ENCODE measurements at regions not wholly inside any gene's neighbourhood (a gene's known extent, or its start where the extent isn't known, plus 50 kb on each side); places are given as distances from the start of the nearest gene placed in this dataset.
"Not testable (repeated sequence)": the region's sequence is repeated elsewhere in the genome, so short reads cannot be mapped to it uniquely, and the experiment has no call there.

- no peak for DNase-seq (ENCODE audit: low spot score)
These were observed 110.7 kb upstream of the SMLR1 start for GRCh38 chr6:130716466-130716865.

- DNase-seq (ENCODE audit: low spot score) = no peak
These were observed 109.5 kb upstream of the SMLR1 start for GRCh38 chr6:130717657-130718056.

DNA sequence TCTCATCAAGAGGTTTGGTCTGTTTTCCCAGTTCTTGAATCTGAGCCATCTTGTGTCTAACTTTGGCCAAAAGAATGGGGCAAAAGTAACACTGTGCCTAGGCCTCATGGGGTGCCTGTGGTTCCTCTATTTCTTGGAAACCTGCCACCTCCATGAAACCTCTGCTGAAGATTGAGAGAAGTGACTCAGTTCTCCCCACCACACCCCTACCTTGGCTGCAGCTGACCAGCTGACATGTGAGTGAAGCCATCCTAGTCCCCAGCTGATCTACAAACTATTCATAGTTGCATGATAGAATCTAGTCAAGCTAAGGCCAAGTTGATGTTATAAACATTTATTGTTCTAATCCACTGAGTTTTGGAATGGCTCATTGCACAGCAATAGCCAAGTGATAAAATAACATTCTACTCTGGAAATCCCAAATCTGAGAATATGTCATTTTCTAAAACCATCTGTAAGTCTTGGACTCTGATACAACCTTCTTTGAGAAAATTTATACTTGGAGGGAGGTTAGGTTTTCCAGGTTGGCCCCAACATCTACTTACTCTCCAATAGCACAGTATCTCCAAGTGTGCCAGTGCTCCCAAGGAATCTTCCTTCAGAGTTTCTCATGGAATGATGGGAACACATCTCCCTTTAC is 107.0 kb upstream of the SMLR1 start:
- DNase-seq (ENCODE audit: low spot score) = no peak

DNA sequence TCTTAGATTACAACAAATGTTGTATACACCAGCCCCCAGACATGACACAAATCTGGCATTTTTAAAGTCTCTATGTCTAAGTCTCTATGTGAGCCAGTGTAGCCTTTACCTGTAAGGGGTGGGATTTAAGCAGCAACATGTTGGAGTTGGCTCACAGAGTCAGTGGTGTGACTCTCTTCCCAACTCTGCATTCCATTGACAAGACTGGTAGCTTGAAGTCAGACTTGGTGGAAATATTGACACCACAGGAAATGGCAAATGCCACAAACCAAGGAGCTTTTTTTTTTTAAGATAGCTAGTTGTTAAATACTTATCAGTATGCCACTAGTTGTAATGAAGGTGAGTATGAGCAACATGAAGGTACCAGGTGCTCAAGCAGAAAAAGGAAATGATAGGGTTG is 103.1 kb upstream of the SMLR1 start:
- no peak for DNase-seq (ENCODE audit: low spot score)

- DNase-seq (ENCODE audit: low spot score) = no peak
These were observed 101.7 kb upstream of the SMLR1 start for GRCh38 chr6:130725551-130725950.

GRCh38 chr6:130728064-130728463 is 99.1 kb upstream of the SMLR1 start:
- not testable (repeated sequence) for DNase-seq (ENCODE audit: low spot score)

DNA sequence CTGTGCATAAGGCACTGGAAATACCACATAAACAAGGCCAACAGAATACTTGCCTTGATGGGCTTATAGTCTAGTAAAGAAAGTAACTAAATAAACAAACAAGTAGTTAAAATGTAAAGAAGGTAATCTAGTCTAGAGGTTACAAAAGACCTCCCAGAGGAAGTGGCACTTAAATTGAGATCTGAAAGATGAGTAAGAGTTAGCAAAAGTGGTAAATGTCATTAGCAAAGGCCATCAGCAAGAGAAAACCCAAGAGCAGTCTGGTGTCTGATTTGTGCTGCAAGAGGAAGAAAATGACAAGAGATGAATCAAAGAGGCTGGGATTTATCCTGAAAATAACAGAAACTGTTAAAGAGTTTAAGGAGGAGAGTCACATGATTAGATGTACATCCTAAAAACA is 96.6 kb upstream of the SMLR1 start:
- no peak for DNase-seq (ENCODE audit: low spot score)

- no peak for DNase-seq (ENCODE audit: low spot score)
These were observed 93.0 kb upstream of the SMLR1 start for GRCh38 chr6:130734161-130734560.

GRCh38 chr6:130740308-130740707 is 86.9 kb upstream of the SMLR1 start:
- no peak for DNase-seq (ENCODE audit: low spot score)

DNA sequence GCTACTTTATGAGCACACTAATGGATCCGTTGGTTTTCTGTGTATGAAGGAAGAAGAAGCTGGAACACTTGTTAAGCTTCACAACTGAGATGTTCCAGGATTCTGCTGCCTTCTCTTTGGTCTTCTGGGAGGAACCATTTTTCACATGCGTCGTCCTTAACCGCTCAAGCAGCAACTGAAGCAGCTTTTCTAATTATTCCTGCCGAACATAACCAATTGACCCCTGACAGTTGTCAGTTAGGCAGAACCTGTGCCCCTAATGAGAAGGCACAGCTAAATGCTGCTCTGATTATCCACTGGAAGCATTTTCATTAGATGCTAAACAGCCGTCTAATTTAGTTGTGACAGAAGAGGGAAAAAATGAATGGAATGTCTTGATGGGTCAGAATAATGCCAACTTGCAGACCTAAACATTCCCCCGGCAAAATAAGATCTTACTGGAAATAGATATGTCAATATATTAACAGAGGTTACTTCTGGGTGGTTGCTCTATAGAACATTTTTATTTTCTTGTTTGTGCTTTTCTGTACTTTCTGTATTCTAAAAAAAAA is 85.0 kb upstream of the SMLR1 start:
- no peak for DNase-seq (ENCODE audit: low spot score)

GRCh38 chr6:130743175-130743574 is 84.0 kb upstream of the SMLR1 start:
- DNase-seq (ENCODE audit: low spot score) = no peak

- DNase-seq (ENCODE audit: low spot score) = no peak
These were observed 82.4 kb upstream of the SMLR1 start for GRCh38 chr6:130744576-130745366.

DNA sequence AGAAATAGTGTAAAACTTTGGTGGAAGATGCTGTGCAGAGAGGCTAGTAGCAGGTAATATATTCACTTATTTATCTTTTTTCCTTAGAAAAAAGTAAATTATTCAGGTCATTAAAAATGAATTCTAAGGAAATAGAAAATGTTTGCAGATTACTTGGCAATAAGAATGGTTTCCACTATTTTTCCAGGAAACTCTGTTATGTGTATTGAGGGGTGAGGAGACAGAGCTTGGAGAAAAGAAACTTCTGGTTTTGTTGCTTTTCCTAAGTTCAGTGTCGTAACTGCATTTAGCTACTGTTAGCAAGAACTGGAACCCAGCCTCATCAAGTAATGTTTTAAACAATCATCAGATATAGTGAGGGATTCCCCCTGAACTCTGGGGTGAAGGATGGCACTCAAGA is 79.2 kb upstream of the SMLR1 start:
- DNase-seq (ENCODE audit: low spot score) = no peak

DNA sequence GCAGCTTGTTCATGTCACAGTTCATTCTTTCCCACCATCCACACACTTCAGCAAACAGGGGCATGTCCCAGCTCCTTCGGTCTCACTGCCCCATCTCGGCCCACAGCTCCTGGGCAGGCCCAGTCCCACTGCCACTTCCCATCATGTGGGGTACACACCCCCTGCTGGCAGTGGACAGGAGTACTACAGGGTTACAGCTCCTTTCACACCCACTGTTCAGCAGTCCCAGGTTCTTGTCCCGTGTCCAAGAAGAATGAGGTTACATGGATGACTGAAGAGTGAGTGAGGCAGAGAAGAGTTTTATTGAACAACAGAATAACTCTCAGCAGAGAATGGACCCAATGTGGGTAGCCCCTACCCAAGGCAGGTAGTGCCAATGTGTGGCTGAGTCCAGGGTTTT is 77.8 kb upstream of the SMLR1 start:
- DNase-seq (ENCODE audit: low spot score) = no peak

GRCh38 chr6:130752267-130752666 is 74.9 kb upstream of the SMLR1 start:
- no peak for DNase-seq (ENCODE audit: low spot score)

DNA sequence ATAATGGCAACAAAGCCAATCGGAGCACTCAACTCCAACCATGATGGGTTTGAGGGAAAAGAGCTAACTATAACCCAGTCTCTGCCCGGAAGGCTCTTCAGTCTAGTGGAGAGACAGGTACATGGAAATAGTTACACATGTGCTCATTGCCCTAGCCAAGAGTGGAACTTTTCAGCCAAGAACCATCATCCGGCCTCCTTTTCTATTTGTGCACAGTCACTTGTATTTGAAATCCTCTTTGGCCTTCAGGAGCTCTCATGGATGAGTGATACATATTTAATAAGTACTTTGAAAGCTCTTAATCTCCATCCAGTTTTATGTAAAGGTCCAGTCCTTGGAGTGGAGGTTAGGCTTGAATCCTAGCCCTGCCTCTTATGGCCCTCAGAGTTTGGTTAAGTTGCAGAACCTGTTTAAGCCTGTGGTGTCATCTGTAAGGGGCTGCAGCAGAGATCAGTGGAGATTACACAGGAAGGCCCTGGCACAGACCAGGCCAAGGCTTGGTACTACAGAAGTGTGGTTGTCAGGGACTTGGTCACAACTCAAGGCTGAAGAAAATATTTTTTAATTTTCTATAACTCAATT is 72.3 kb upstream of the SMLR1 start:
- DNase-seq (ENCODE audit: low spot score) = no peak

- DNase-seq (ENCODE audit: low spot score) = no peak
These were observed 71.7 kb upstream of the SMLR1 start for GRCh38 chr6:130755368-130756034.

- no peak for DNase-seq (ENCODE audit: low spot score)
These were observed 70.4 kb upstream of the SMLR1 start for GRCh38 chr6:130756824-130757223.

- DNase-seq (ENCODE audit: low spot score) = no peak
These were observed 68.4 kb upstream of the SMLR1 start for GRCh38 chr6:130758813-130759212.

DNA sequence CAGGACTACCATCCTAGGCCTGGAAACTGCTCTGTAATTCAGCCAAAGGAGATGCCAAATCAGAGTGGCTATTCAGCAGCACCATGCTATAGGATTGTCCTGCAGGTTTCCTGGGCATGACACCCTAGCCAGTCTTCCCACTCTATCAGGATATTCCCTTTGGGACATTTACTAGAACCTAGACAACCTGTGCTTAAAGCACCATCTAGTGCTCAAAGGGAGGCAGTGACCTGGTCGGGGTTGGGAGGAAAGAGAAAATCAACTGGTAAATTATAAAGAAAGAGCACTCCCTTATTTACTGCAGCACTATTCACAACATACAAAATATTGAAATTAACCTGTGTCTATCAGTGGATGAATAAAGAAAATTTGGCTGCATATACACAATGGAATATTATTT is 67.2 kb upstream of the SMLR1 start:
- DNase-seq (ENCODE audit: low spot score) = peak; percentile 38

- no peak for DNase-seq (ENCODE audit: low spot score)
These were observed 65.9 kb upstream of the SMLR1 start for GRCh38 chr6:130761286-130761685.

GRCh38 chr6:130765181-130765727 is 62.0 kb upstream of the SMLR1 start:
- no peak for DNase-seq (ENCODE audit: low spot score)

Measured in LoVo (cell line).